Prostate gland (tissue), 2 donors: ENCODE measurements at regions not wholly inside any gene's neighbourhood (a gene's known extent, or its start where the extent isn't known, plus 50 kb on each side); places are given as distances from the start of the nearest gene placed in this dataset.

ENCODE experiments used
- DNase-seq: peaks from one replicate; pipeline ENCODE4 v3.0.0-alpha.2; 2019; ENCODE audit warnings: low spot score
- H3K27ac ChIP-seq, 2 donors: fragments of 200-600 bp; sonication (generic); 2 replicates each; pipeline ENCODE4 v1.5.1; 2017 to 2019
- H3K27me3 ChIP-seq: fragments of 200-600 bp; sonication (generic); replicated peaks from 2 replicates; pipeline ENCODE4 v1.5.1; 2019; ENCODE audit not compliant: insufficient read depth
- H3K36me3 ChIP-seq, 2 donors: fragments of 200-600 bp; sonication (generic); 1 replicate in 1 of 2; 2 replicates in 1 of 2; pipeline versions ENCODE4 v1.5.1 to v1.8.1; 2017 to 2019
- H3K4me1 ChIP-seq: fragments of 200-600 bp; sonication (generic); replicated peaks from 2 replicates; pipeline ENCODE4 v1.5.1; 2019
- H3K4me3 ChIP-seq, 2 donors: fragments of 200-600 bp; sonication (generic); 2 replicates each; pipeline ENCODE4 v1.5.1; 2017 to 2019
- H3K9me3 ChIP-seq: fragments of 200-600 bp; sonication (generic); 2 replicates; pipeline ENCODE4 v1.5.1; 2017
- CTCF ChIP-seq, 4 experiments: fragments of 200-600 bp in 2 of 4; fragments of 450-650 bp in 2 of 4; sonication (generic) in 2 of 4; IDR thresholded peaks; 1 replicate in 3 of 4; 2 replicates in 1 of 4; pipeline ENCODE4 v1.5.1; 2016 to 2019; ENCODE audit warnings: antibody characterized with exemption in 4 of 4, mild to moderate bottlenecking in 2 of 4, moderate library complexity in 2 of 4
- POLR2A ChIP-seq: fragments of 450-650 bp; IDR thresholded peaks from one replicate; pipeline ENCODE4 v1.6.1; 2016; ENCODE audit warnings: antibody characterized with exemption, mild to moderate bottlenecking
- POLR2AphosphoS5 ChIP-seq: sonication (generic); formaldehyde crosslinking; IDR thresholded peaks from one replicate; pipeline ENCODE4 v1.6.1; 2017; ENCODE audit warnings: antibody characterized with exemption
- WGBS: methylation state at CpG from one replicate; pipeline ENCODE4 v1.1.5; 2018; 5-methylcytosine and 5-hydroxymethylcytosine counted together
- intact Hi-C: fragments of 100-400 bp; cut with DNase I; formaldehyde crosslinking; loops from one replicate; pipeline ENCODE4 v1.14.2; 2022

GRCh38 chr5:99000221-99000620 is 71.4 kb upstream of the CHD1 start:
- Histone ChIP-seq H3K36me3 (no peaks in the 10 kb centered on the region), H3K27me3 (no peaks in the 10 kb centered on the region), H3K9me3 (no peaks in the 10 kb centered on the region), H3K27ac (no peak overlapping the region), H3K4me3 (no peak overlapping the region), H3K4me1 (no peaks in the 10 kb centered on the region)
- intact Hi-C loops = no loop called here
- no peak for TF ChIP-seq POLR2AphosphoS5
- TF ChIP-seq POLR2A = no peak
- DNase-seq = no peak
- 65% methylated on average over 3 of the region's 3 CpGs for WGBS

GRCh38 chr5:98999631-99000030 is 70.8 kb upstream of the CHD1 start:
- no peaks in the 10 kb centered on the region for H3K36me3 ChIP-seq
- TF ChIP-seq POLR2AphosphoS5 (no peak), CTCF (IDR thresholded peaks at IDR 0.05) (no peak), POLR2A (no peak)
- no peak overlapping the region for H3K4me3 ChIP-seq
- intact Hi-C loops = no loop called here
- no peak overlapping the region for H3K27ac ChIP-seq
- no peaks in the 10 kb centered on the region for H3K4me1 ChIP-seq
- no peaks in the 10 kb centered on the region for H3K27me3 ChIP-seq
- no peaks in the 10 kb centered on the region for H3K9me3 ChIP-seq
- 62% methylated on average over 4 of the region's 4 CpGs for WGBS
- no peak for DNase-seq

- intact Hi-C loops = no loop called here
- Histone ChIP-seq H3K9me3 (no peaks in the 10 kb centered on the region), H3K27ac (no peak overlapping the region), H3K4me3 (no peak overlapping the region), H3K36me3 (no peaks in the 10 kb centered on the region), H3K4me1 (no peaks in the 10 kb centered on the region), H3K27me3 (no peaks in the 10 kb centered on the region)
- WGBS = 84% methylated on average over 5 of the region's 5 CpGs
- DNase-seq = no peak
- TF ChIP-seq POLR2A (no peak), CTCF (IDR thresholded peaks at IDR 0.05) (no peak), POLR2AphosphoS5 (no peak)
Measured at GRCh38 chr5:98997000-98997399, 68.2 kb upstream of the CHD1 start.

- WGBS = 64% methylated on average over 4 of the region's 4 CpGs
- no peaks in the 10 kb centered on the region for H3K4me1 ChIP-seq
- no peak for DNase-seq
- H3K4me3 ChIP-seq = no peak overlapping the region
- TF ChIP-seq CTCF (IDR thresholded peaks at IDR 0.05) = no peak
- no peak for TF ChIP-seq POLR2AphosphoS5
- TF ChIP-seq POLR2A = no peak
- no peaks in the 10 kb centered on the region for H3K27me3 ChIP-seq
- intact Hi-C loops = no loop called here
- H3K27ac ChIP-seq = no peak overlapping the region
- H3K9me3 ChIP-seq = no peaks in the 10 kb centered on the region
- H3K36me3 ChIP-seq = no peaks in the 10 kb centered on the region
Measured at GRCh38 chr5:98994611-98995010, 65.8 kb upstream of the CHD1 start.

GRCh38 chr5:98993512-98993911 is 64.7 kb upstream of the CHD1 start:
- Histone ChIP-seq H3K27me3 (no peaks in the 10 kb centered on the region), H3K36me3 (no peaks in the 10 kb centered on the region), H3K4me3 (no peak overlapping the region), H3K9me3 (no peaks in the 10 kb centered on the region), H3K27ac (no peak overlapping the region), H3K4me1 (no peaks in the 10 kb centered on the region)
- intact Hi-C loops = no loop called here
- WGBS = 60% methylated on average over 3 of the region's 3 CpGs
- DNase-seq = no peak
- TF ChIP-seq POLR2A = no peak
- no peak for TF ChIP-seq CTCF (IDR thresholded peaks at IDR 0.05)
- no peak for TF ChIP-seq POLR2AphosphoS5
